Tibial nerve (tissue), 4 donors: ENCODE measurements at regions not wholly inside any gene's neighbourhood (a gene's known extent, or its start where the extent isn't known, plus 50 kb on each side); places are given as distances from the start of the nearest gene placed in this dataset.

ENCODE experiments used
- DNase-seq, 2 donors: peaks; one replicate each; pipeline ENCODE4 v3.0.0-alpha.2; 2019; ENCODE audit warnings: low spot score in 2 of 2
- H3K27ac ChIP-seq, 4 donors: fragments of 200-600 bp; sonication (generic) in 3 of 4; one replicate each; pipeline ENCODE4 v1.5.1; 2017 to 2019; ENCODE audit warnings: mild to moderate bottlenecking in 1 of 4
- H3K27me3 ChIP-seq, 2 donors: fragments of 200-600 bp; sonication (generic) in 1 of 2; one replicate each; pipeline versions ENCODE4 v1.5.1 to v1.6.0; 2017 to 2019
- H3K36me3 ChIP-seq, 3 donors: fragments of 200-600 bp; sonication (generic); one replicate each; pipeline ENCODE4 v1.5.1; 2018 to 2019
- H3K4me1 ChIP-seq, 4 donors: fragments of 200-600 bp; sonication (generic) in 3 of 4; one replicate each; pipeline ENCODE4 v1.5.1; 2017 to 2019
- H3K4me3 ChIP-seq, 4 donors: fragments of 200-600 bp; sonication (generic) in 3 of 4; one replicate each; pipeline ENCODE4 v1.5.1; 2017 to 2019; ENCODE audit warnings: mild to moderate bottlenecking in 1 of 4, moderate library complexity in 1 of 4
- H3K9me3 ChIP-seq, 4 donors: fragments of 200-600 bp; sonication (generic) in 3 of 4; one replicate each; pipeline ENCODE4 v1.5.1; 2017 to 2019
- EP300 ChIP-seq, 2 donors: sonication (generic); formaldehyde crosslinking; IDR thresholded peaks; one replicate each; pipeline ENCODE4 v1.6.1; 2017; ENCODE audit warnings: antibody characterized with exemption in 2 of 2, mild to moderate bottlenecking in 1 of 2
- POLR2A ChIP-seq, 2 donors: fragments of 450-650 bp; IDR thresholded peaks; one replicate each; pipeline ENCODE4 v1.6.1; 2017; ENCODE audit warnings: antibody characterized with exemption in 2 of 2, mild to moderate bottlenecking in 2 of 2, moderate library complexity in 2 of 2
- WGBS, 2 donors: methylation state at CpG; one replicate each; pipeline ENCODE4 v1.1.5; 2018; 5-methylcytosine and 5-hydroxymethylcytosine counted together
- TF ChIP-seq, protein P1 (sequence below), 5 experiments: fragments of 200-600 bp in 3 of 5; fragments of 450-650 bp in 2 of 5; sonication (generic) in 3 of 5; IDR thresholded peaks; one replicate each; pipeline ENCODE4 v1.5.1; 2016 to 2019; ENCODE audit warnings: antibody characterized with exemption in 5 of 5, mild to moderate bottlenecking in 3 of 5, moderate library complexity in 2 of 5

DNA sequence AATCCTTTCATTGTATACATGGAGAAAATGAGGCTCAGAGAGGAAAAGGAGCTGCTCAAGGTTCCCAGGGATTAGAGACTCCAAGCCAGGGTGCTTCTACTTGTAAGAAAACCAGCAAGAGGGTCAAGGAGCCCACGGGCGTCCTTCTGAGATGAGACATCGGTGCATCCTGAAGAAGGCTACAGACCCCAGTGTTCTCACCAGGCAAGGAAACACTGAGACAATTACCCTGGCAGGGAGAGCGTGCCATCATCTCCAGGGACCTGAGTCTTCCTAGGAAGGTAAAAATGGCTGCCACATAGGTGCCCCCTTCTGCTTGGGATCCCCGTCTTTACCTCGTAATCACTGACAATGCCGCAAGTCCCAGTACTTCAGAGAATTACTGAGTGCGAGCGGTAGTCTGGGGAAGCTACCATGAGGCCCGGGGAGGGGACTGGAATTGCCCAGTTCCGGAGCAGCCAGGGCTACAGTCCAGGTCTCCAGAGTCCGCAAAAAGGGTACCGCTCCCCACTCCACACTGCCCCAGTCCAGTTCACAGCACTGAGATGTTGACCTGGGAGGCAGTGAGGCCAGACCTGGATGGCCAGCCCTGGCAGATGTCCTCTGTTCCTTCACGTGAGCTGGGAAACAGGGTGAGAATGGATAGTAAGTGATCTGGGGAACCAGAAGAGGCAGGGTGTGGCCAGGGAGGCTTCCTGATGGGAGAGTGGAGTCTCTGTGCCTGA, 164.7 kb upstream of the SMAD3 start:
- H3K4me1 ChIP-seq: peaks cover 0 to 9% (median 0%) of the 10 kb centered on the region in 4 donors
- DNase-seq: no peak
- TF ChIP-seq, protein P1, sequence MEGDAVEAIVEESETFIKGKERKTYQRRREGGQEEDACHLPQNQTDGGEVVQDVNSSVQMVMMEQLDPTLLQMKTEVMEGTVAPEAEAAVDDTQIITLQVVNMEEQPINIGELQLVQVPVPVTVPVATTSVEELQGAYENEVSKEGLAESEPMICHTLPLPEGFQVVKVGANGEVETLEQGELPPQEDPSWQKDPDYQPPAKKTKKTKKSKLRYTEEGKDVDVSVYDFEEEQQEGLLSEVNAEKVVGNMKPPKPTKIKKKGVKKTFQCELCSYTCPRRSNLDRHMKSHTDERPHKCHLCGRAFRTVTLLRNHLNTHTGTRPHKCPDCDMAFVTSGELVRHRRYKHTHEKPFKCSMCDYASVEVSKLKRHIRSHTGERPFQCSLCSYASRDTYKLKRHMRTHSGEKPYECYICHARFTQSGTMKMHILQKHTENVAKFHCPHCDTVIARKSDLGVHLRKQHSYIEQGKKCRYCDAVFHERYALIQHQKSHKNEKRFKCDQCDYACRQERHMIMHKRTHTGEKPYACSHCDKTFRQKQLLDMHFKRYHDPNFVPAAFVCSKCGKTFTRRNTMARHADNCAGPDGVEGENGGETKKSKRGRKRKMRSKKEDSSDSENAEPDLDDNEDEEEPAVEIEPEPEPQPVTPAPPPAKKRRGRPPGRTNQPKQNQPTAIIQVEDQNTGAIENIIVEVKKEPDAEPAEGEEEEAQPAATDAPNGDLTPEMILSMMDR (IDR thresholded peaks at IDR 0.05): no peak
- TF ChIP-seq EP300 (IDR thresholded peaks at IDR 0.05): no peak
- TF ChIP-seq POLR2A (IDR thresholded peaks at IDR 0.05): no peak
- H3K27me3 ChIP-seq: no peaks in the 10 kb centered on the region
- H3K27ac ChIP-seq: peak overlapping the region in 1 of 4 donors; percentile 56
- H3K36me3 ChIP-seq: no peaks in the 10 kb centered on the region
- H3K4me3 ChIP-seq: no peak overlapping the region
- H3K9me3 ChIP-seq: no peaks in the 10 kb centered on the region
- 85 to 87% methylated on average over 13 to 14 of the region's 14 CpGs for WGBS, 2 donors

DNA sequence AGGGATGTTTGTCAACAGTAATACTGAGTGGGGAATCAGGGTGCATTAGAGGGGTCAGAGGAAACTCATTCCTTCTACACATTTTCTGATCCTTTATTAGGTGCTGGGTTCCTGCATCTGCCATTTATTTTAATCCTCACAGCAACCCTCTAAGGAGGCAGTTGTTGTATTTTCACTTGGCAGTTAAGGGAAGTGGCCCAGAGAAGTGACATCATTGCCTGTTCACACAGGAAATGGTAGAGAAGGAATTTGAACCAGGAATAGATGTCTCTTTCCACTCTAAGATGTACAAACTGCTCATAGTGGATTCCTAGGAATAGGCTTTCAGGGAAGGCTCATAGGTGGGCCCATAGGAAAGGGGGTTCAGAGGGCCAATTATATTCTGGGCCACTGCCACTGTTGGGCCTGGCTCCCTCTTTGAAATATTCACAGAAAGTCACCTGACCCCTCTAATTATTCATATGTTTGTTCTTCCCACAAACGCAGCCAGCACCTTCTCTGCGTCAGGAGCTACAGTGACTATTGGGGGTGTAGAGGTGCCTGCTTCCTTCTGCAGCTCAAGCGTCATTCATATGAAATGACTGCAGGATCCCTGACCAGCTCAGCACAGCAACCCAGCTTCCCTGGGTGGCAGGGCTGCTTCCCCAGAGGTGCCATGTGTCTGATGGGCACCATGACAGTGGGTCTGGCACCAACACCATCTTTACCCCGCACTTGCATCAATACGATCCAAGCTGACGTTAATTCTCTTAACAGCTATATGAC, 163.9 kb upstream of the SMAD3 start:
- no peaks in the 10 kb centered on the region for H3K27me3 ChIP-seq
- no peak overlapping the region for H3K4me3 ChIP-seq
- H3K4me1 ChIP-seq: peaks cover 0 to 9% (median 0%) of the 10 kb centered on the region in 4 donors
- H3K36me3 ChIP-seq: no peaks in the 10 kb centered on the region
- H3K27ac ChIP-seq: peak overlapping the region in 1 of 4 donors; percentile 56
- no peak for DNase-seq
- no peaks in the 10 kb centered on the region for H3K9me3 ChIP-seq
- TF ChIP-seq, protein P1 (IDR thresholded peaks at IDR 0.05): no peak
- TF ChIP-seq EP300 (IDR thresholded peaks at IDR 0.05) (no peak), POLR2A (IDR thresholded peaks at IDR 0.05) (no peak)
- 84 to 90% methylated on average over 6 of the region's 6 CpGs for WGBS, 2 donors

DNA sequence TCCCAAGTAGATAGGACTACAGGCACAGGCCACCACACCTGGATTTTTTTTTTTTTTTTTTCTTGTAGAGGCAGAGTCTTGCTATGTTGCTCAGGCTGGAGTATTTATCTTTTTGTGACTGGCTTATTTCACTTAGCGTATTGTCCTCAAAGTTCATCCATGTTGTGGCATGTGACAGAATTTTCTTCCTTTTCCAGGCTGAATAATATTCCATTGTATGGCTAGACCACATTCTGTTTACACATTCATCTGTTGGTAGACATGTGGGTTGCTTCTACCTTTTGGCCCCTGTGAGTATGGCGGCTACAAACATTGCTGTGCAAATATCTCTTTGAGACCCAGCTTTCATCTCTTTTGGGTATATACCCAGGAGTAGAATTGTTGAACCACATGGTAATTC, 160.2 kb upstream of the SMAD3 start:
- WGBS, 2 donors: 96% methylated on average over 2 of the region's 2 CpGs
- H3K4me3 ChIP-seq: no peak overlapping the region
- H3K4me1 ChIP-seq: peaks cover 0 to 20% (median 0%) of the 10 kb centered on the region in 4 donors
- no peak for TF ChIP-seq POLR2A (IDR thresholded peaks at IDR 0.05)
- TF ChIP-seq, protein P1 (IDR thresholded peaks at IDR 0.05): no peak
- TF ChIP-seq EP300 (IDR thresholded peaks at IDR 0.05): no peak
- DNase-seq: no peak
- H3K27me3 ChIP-seq: no peaks in the 10 kb centered on the region
- no peaks in the 10 kb centered on the region for H3K9me3 ChIP-seq
- no peaks in the 10 kb centered on the region for H3K36me3 ChIP-seq
- H3K27ac ChIP-seq: no peak overlapping the region

DNA sequence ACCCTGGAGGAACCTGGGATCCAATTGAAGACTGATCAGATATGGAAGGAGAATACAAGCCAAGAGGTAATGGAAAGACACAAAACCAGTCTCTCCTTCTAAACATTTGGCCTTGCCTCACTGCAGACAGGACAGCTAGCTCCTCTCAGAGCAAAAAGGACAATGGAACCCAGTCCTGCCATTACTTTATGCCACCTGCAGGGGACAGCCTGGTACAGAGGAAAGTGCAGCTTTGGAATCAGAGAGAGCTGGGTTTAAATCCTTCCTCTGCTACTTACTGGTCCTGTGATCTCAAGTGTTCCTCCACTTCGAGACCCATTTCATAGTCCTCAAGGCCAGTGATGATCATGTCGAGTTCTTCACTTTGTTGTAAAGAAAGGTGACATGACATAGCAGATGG, 159.4 kb upstream of the SMAD3 start:
- TF ChIP-seq EP300 (IDR thresholded peaks at IDR 0.05): no peak
- TF ChIP-seq, protein P1 (IDR thresholded peaks at IDR 0.05): no peak
- TF ChIP-seq POLR2A (IDR thresholded peaks at IDR 0.05): no peak
- no peaks in the 10 kb centered on the region for H3K9me3 ChIP-seq
- no peak overlapping the region for H3K4me3 ChIP-seq
- H3K27ac ChIP-seq: no peak overlapping the region
- 84 to 92% methylated on average over 2 of the region's 2 CpGs for WGBS, 2 donors
- no peak for DNase-seq
- peaks cover 0 to 16% (median 0%) of the 10 kb centered on the region in 4 donors for H3K4me1 ChIP-seq
- H3K36me3 ChIP-seq: no peaks in the 10 kb centered on the region
- H3K27me3 ChIP-seq: no peaks in the 10 kb centered on the region
